HG03575 (cell line): ENCODE measurements at regions not wholly inside any gene's neighbourhood (a gene's known extent, or its start where the extent isn't known, plus 50 kb on each side); places are given as distances from the start of the nearest gene placed in this dataset.

Source experiments
- ATAC-seq: cut with Tn5 transposase; IDR thresholded peaks from one replicate; pipeline ENCODE4 v1.9.1; 2021; ENCODE audit not compliant: unreplicated experiment, insufficient number of reproducible peaks, low FRiP score; ENCODE audit errors: extremely low read depth

GRCh38 chr2:64327510-64328414 is 126.2 kb upstream of the LGALSL start:
- ATAC-seq = no peak

GRCh38 chr2:64328415-64328722 is 125.6 kb upstream of the LGALSL start:
- ATAC-seq = no peak

- ATAC-seq = no peak
Observed at GRCh38 chr2:64328756-64329155, 125.2 kb upstream of the LGALSL start.

GRCh38 chr2:64329848-64330247 is 124.1 kb upstream of the LGALSL start:
- no peak for ATAC-seq

- no peak for ATAC-seq
Observed at GRCh38 chr2:64330281-64331113, 123.5 kb upstream of the LGALSL start.

- no peak for ATAC-seq
Observed at GRCh38 chr2:64331114-64331645, 122.8 kb upstream of the LGALSL start.

GRCh38 chr2:64331849-64332699 is 121.9 kb upstream of the LGALSL start:
- ATAC-seq = no peak

GRCh38 chr2:64336171-64336570 is 117.8 kb upstream of the LGALSL start:
- no peak for ATAC-seq

GRCh38 chr2:64337314-64337713 is 116.6 kb upstream of the LGALSL start:
- ATAC-seq = no peak

GRCh38 chr2:64338108-64338507 is 115.9 kb upstream of the LGALSL start:
- ATAC-seq = no peak

GRCh38 chr2:64338910-64339500 is 115.0 kb upstream of the LGALSL start:
- ATAC-seq = no peak

GRCh38 chr2:64341461-64341860 is 112.5 kb upstream of the LGALSL start:
- no peak for ATAC-seq

- ATAC-seq = no peak
Observed at GRCh38 chr2:64342195-64343099, 111.5 kb upstream of the LGALSL start.

- ATAC-seq = no peak
Observed at GRCh38 chr2:64344999-64345576, 108.9 kb upstream of the LGALSL start.

- ATAC-seq = no peak
Observed at GRCh38 chr2:64345998-64346397, 108.0 kb upstream of the LGALSL start.

- no peak for ATAC-seq
Observed at GRCh38 chr2:64348386-64349130, 105.4 kb upstream of the LGALSL start.

GRCh38 chr2:64349131-64349530 is 104.8 kb upstream of the LGALSL start:
- no peak for ATAC-seq
